HFF-Myc (cell line): ENCODE measurements at regions not wholly inside any gene's neighbourhood (a gene's known extent, or its start where the extent isn't known, plus 50 kb on each side); places are given as distances from the start of the nearest gene placed in this dataset.

Experiments used
- DNase-seq: peaks from one replicate; pipeline ENCODE4 v3.0.0-alpha.2; 2011; ENCODE audit warnings: low read depth; ENCODE audit errors: extremely low read depth
- H3K4me3 ChIP-seq: replicated peaks from 2 replicates; pipeline ENCODE4 v1.5.1; 2011; ENCODE audit warnings: low read depth, mild to moderate bottlenecking, control low read depth, low read length
- CTCF ChIP-seq: IDR thresholded peaks from 2 replicates; pipeline ENCODE4 v1.5.1; 2012; ENCODE audit warnings: mild to moderate bottlenecking, low read depth, low read length, control low read depth; ENCODE audit errors: missing control alignments

GRCh38 chr6:25181923-25182322 is 97.3 kb upstream of the CARMIL1 start:
- no peak for TF ChIP-seq CTCF
- no peak for DNase-seq
- no peak overlapping the region for H3K4me3 ChIP-seq

- DNase-seq, result no peak
- H3K4me3 ChIP-seq, result no peak overlapping the region
- TF ChIP-seq CTCF, result no peak
Measured at GRCh38 chr6:25186919-25187318, 92.3 kb upstream of the CARMIL1 start.

GRCh38 chr6:25188232-25188631 is 90.9 kb upstream of the CARMIL1 start:
- TF ChIP-seq CTCF, result no peak
- H3K4me3 ChIP-seq, result no peak overlapping the region
- no peak for DNase-seq

GRCh38 chr6:25192590-25193459 is 86.3 kb upstream of the CARMIL1 start:
- peak overlapping the region; percentile 15; the same call in 1 of the 2 replicates for H3K4me3 ChIP-seq
- TF ChIP-seq CTCF, result no peak
- peak; percentile 78 for DNase-seq

- H3K4me3 ChIP-seq, result peak overlapping the region; percentile 15; the same call in 1 of the 2 replicates
- DNase-seq, result peak; percentile 92
- TF ChIP-seq CTCF, result no peak
Measured at GRCh38 chr6:25193460-25194171, 85.6 kb upstream of the CARMIL1 start.

GRCh38 chr6:25194172-25194678 is 84.9 kb upstream of the CARMIL1 start:
- no peak overlapping the region for H3K4me3 ChIP-seq
- no peak for TF ChIP-seq CTCF
- no peak for DNase-seq
